Stimulated activated CD8-positive, alpha-beta memory T cell treated with anti-CD3 and anti-CD28 coated beads, Interleukin-4, amount 100 ng/mL, for 4 hours (primary cell): ENCODE measurements at regions not wholly inside any gene's neighbourhood (a gene's known extent, or its start where the extent isn't known, plus 50 kb on each side); places are given as distances from the start of the nearest gene placed in this dataset.
"Not testable (repeated sequence)": the region's sequence is repeated elsewhere in the genome, so short reads cannot be mapped to it uniquely, and the experiment has no call there.

Experiments
- DNase-seq, 2 donors: peaks; one replicate each; pipeline ENCODE4 v3.0.0-alpha.2; 2020; ENCODE audit warnings: low read depth in 2 of 2, low spot score in 1 of 2

GRCh38 chr19:28578208-28578607 lies 634.7 kb downstream of the UQCRFS1 start:
- DNase-seq, result no peak

- no peak for DNase-seq
Measured at GRCh38 chr19:28577666-28578065, 635.3 kb downstream of the UQCRFS1 start.

GRCh38 chr19:28577233-28577632 lies 635.7 kb downstream of the UQCRFS1 start:
- no peak for DNase-seq

GRCh38 chr19:28575816-28576215 lies 637.1 kb downstream of the UQCRFS1 start:
- DNase-seq, result no peak

- DNase-seq, result not testable (repeated sequence)
Measured at GRCh38 chr19:28575312-28575711, 637.6 kb downstream of the UQCRFS1 start.

GRCh38 chr19:28574212-28574611 lies 638.7 kb downstream of the UQCRFS1 start:
- DNase-seq, result no peak

GRCh38 chr19:28569132-28570131 lies 643.5 kb downstream of the UQCRFS1 start:
- DNase-seq, result no peak

- DNase-seq, result no peak
Measured at GRCh38 chr19:28567834-28568233, 645.1 kb downstream of the UQCRFS1 start.

- no peak for DNase-seq
Measured at GRCh38 chr19:28563964-28564921, 648.7 kb downstream of the UQCRFS1 start.

GRCh38 chr19:28560786-28561185 lies 652.2 kb downstream of the UQCRFS1 start:
- DNase-seq, result no peak

GRCh38 chr19:28558783-28559182 lies 654.2 kb downstream of the UQCRFS1 start:
- DNase-seq, result no peak

- DNase-seq, result no peak
Measured at GRCh38 chr19:28556371-28556770, 656.6 kb downstream of the UQCRFS1 start.

GRCh38 chr19:28555317-28555716 lies 657.6 kb downstream of the UQCRFS1 start:
- no peak for DNase-seq

- DNase-seq, result no peak
Measured at GRCh38 chr19:28554321-28555091, 658.4 kb downstream of the UQCRFS1 start.

GRCh38 chr19:28553764-28554163 lies 659.2 kb downstream of the UQCRFS1 start:
- no peak for DNase-seq

- no peak for DNase-seq
Measured at GRCh38 chr19:28553005-28553404, 659.9 kb downstream of the UQCRFS1 start.

GRCh38 chr19:28549680-28550277 lies 663.2 kb downstream of the UQCRFS1 start:
- DNase-seq, result no peak

GRCh38 chr19:28546148-28546685 lies 666.7 kb downstream of the UQCRFS1 start:
- DNase-seq, result no peak

GRCh38 chr19:28545397-28545796 lies 667.6 kb downstream of the UQCRFS1 start:
- not testable (repeated sequence) for DNase-seq
